Activated T-helper 2 cell treated with anti-CD3 and anti-CD28 coated beads, Interferon-gamma antibody, Interleukin-2, Interleukin-4, amounts not matched to agents 10 μg/mL and 5 μg/mL and 100 μg/mL, durations not matched to agents 14 hours and 24 hours and 36 hours (primary cell): ENCODE measurements at regions not wholly inside any gene's neighbourhood (a gene's known extent, or its start where the extent isn't known, plus 50 kb on each side); places are given as distances from the start of the nearest gene placed in this dataset.

Experiments
- DNase-seq: peaks from one replicate; pipeline ENCODE4 v3.0.0; 2021; ENCODE audit warnings: low spot score
- H3K27ac Mint-ChIP-seq: one replicate; pipeline ENCODE4 v1.8.0; 2021; ENCODE audit warnings: mixed read lengths
- H3K27me3 Mint-ChIP-seq: one replicate; pipeline ENCODE4 v1.8.0; 2021; ENCODE audit warnings: low read depth, mixed read lengths
- H3K36me3 Mint-ChIP-seq: one replicate; pipeline ENCODE4 v1.8.0; 2021; ENCODE audit warnings: low read depth, mixed read lengths
- H3K4me1 Mint-ChIP-seq: one replicate; pipeline ENCODE4 v1.8.0; 2021; ENCODE audit warnings: low read depth, mixed read lengths
- H3K4me3 Mint-ChIP-seq: one replicate; pipeline ENCODE4 v1.8.0; 2021; ENCODE audit warnings: low read depth, mild to moderate bottlenecking, moderate library complexity, mixed read lengths
- H3K9me3 Mint-ChIP-seq: one replicate; pipeline ENCODE4 v1.8.0; 2021; ENCODE audit warnings: mixed read lengths
- intact Hi-C: fragments of 100-400 bp; cut with micrococcal nuclease; formaldehyde crosslinking; loops from one replicate; pipeline ENCODE4 v1.15.1; 2023

DNA sequence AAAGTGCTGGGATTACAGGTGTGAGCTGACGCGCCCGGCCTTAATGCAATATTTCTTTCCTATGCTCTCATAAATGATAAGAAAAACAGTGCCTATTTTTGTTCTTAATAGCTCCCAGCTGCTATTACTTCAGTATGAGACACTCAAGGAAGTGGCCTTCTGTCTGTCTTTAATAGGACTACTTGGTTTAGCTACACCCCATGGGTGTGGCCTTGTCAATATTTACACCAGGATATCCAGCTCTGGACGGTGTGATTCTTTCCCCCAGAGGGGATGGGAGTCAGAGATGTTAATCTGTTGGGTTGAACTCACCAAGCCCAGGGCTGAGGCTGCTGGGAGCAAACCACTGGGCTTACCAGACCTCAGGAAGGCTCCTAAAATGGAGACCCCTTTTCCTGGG is 134.2 kb downstream of the CEP57L1 start:
- peaks cover 7% of the 10 kb centered on the region for H3K4me1 Mint-ChIP-seq
- H3K27me3 Mint-ChIP-seq = peaks cover 1% of the 10 kb centered on the region
- H3K9me3 Mint-ChIP-seq = no peaks in the 10 kb centered on the region
- intact Hi-C loops = no loop called here
- no peak overlapping the region for H3K27ac Mint-ChIP-seq
- no peaks in the 10 kb centered on the region for H3K36me3 Mint-ChIP-seq
- no peak overlapping the region for H3K4me3 Mint-ChIP-seq
- no peak for DNase-seq

DNA sequence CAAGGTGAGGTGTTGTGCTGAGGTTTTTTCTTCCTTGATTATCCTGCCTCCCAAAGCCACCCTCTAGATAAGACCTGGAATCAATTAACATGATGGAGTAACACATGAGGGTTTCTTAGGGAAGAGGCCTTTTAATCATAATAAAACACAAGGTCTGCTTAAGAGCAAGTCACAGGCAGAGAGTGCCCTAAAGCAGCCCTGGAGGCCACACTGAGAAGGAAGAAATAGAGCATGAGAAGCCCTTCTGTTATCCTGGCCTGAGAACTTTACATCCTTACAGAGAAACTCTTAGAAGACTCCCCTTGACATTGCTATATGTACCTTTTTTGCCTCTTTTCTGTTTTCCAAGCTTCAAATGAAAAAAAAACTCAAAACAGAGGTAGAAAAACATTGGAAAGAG is 132.3 kb downstream of the CEP57L1 start:
- Mint-ChIP-seq H3K27ac (no peak overlapping the region), H3K9me3 (no peaks in the 10 kb centered on the region), H3K27me3 (peaks cover 1% of the 10 kb centered on the region), H3K4me3 (no peak overlapping the region), H3K4me1 (peaks cover 12% of the 10 kb centered on the region), H3K36me3 (no peaks in the 10 kb centered on the region)
- no peak for DNase-seq
- intact Hi-C loops = no loop called here

DNA sequence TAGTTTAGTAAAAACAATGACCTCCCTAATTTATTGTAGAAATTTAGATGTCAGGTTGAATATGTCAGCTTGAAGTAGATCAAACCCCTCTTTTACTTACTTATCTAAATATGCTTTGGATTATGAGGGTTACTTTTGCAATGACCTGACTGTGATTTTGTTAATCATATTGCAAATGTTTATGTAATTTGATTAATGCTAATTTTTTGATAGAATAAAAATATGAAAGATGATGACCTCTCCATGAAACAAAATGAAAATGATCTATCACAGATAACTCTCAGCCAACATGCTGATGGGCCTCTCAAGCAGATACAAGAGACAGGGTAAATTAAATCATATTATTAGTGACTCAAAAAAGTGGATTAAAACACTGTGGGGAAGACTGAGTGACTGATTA is 131.0 kb downstream of the CEP57L1 start:
- H3K27ac Mint-ChIP-seq = no peak overlapping the region
- no peaks in the 10 kb centered on the region for H3K36me3 Mint-ChIP-seq
- no peak for DNase-seq
- H3K27me3 Mint-ChIP-seq = peaks cover 1% of the 10 kb centered on the region
- H3K9me3 Mint-ChIP-seq = no peaks in the 10 kb centered on the region
- H3K4me3 Mint-ChIP-seq = no peak overlapping the region
- peaks cover 16% of the 10 kb centered on the region for H3K4me1 Mint-ChIP-seq
- intact Hi-C loops = no loop called here

DNA sequence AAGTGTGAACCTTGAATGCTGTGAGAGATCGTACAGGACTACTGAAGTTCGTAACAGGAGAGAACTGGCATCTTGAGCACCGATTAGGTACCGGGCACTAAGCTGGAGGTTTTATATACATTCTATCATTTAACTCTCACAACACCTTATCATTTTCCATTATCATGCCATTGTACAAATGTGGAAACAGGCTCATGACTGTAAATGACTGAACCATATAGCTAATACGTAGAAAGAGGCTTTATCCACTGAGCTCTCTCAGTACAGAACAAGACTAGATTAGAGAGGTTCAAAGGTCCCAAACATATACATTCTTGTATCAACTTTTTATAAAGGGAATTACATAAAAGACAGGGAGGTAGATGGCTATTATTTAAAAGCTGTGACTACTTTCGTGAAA is 130.6 kb downstream of the CEP57L1 start:
- no peaks in the 10 kb centered on the region for H3K9me3 Mint-ChIP-seq
- peaks cover 1% of the 10 kb centered on the region for H3K27me3 Mint-ChIP-seq
- no peak for DNase-seq
- no peak overlapping the region for H3K27ac Mint-ChIP-seq
- intact Hi-C loops = no loop called here
- H3K4me3 Mint-ChIP-seq = no peak overlapping the region
- H3K36me3 Mint-ChIP-seq = no peaks in the 10 kb centered on the region
- H3K4me1 Mint-ChIP-seq = peaks cover 18% of the 10 kb centered on the region

DNA sequence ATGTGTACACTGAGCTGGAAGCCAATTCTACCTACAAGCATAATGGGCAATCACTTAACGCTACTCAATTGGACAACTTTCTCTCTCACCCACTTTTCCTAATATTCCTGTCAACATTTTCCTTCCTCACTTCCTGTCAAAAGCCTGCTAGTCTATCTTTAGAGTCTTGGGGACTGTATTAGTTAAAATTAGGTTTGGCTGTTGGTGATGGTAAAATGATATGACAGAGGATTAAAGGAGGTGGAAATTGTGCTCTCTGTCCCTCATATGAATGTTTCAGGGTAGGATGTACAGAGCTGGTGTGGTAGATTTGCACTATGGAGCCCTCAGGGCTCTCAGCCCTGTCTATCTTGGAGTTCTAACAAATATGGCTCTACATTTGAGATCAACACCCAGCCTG is 129.7 kb downstream of the CEP57L1 start:
- no peak overlapping the region for H3K27ac Mint-ChIP-seq
- no peaks in the 10 kb centered on the region for H3K9me3 Mint-ChIP-seq
- peaks cover 3% of the 10 kb centered on the region for H3K27me3 Mint-ChIP-seq
- no peak overlapping the region for H3K4me3 Mint-ChIP-seq
- no peaks in the 10 kb centered on the region for H3K36me3 Mint-ChIP-seq
- peaks cover 27% of the 10 kb centered on the region for H3K4me1 Mint-ChIP-seq
- no peak for DNase-seq
- intact Hi-C loops = no loop called here

GRCh38 chr6:109224107-109224875 is 129.0 kb downstream of the CEP57L1 start:
- Mint-ChIP-seq H3K9me3 (no peaks in the 10 kb centered on the region), H3K36me3 (no peaks in the 10 kb centered on the region), H3K27me3 (peaks cover 3% of the 10 kb centered on the region), H3K4me1 (peaks cover 27% of the 10 kb centered on the region), H3K27ac (no peak overlapping the region), H3K4me3 (no peak overlapping the region)
- no peak for DNase-seq
- intact Hi-C loops = no loop called here

GRCh38 chr6:109222848-109223247 is 127.5 kb downstream of the CEP57L1 start:
- no peak for DNase-seq
- H3K4me1 Mint-ChIP-seq = peaks cover 27% of the 10 kb centered on the region
- no peaks in the 10 kb centered on the region for H3K9me3 Mint-ChIP-seq
- H3K36me3 Mint-ChIP-seq = no peaks in the 10 kb centered on the region
- intact Hi-C loops = no loop called here
- H3K4me3 Mint-ChIP-seq = no peak overlapping the region
- H3K27me3 Mint-ChIP-seq = peaks cover 9% of the 10 kb centered on the region
- no peak overlapping the region for H3K27ac Mint-ChIP-seq

- H3K36me3 Mint-ChIP-seq = no peaks in the 10 kb centered on the region
- intact Hi-C loops = no loop called here
- no peak overlapping the region for H3K4me3 Mint-ChIP-seq
- peaks cover 17% of the 10 kb centered on the region for H3K27me3 Mint-ChIP-seq
- H3K9me3 Mint-ChIP-seq = no peaks in the 10 kb centered on the region
- no peak for DNase-seq
- H3K4me1 Mint-ChIP-seq = peaks cover 27% of the 10 kb centered on the region
- no peak overlapping the region for H3K27ac Mint-ChIP-seq
Observed at GRCh38 chr6:109221543-109222195, 126.4 kb downstream of the CEP57L1 start.
